AG10803 (cell line): ENCODE measurements at regions not wholly inside any gene's neighbourhood (a gene's known extent, or its start where the extent isn't known, plus 50 kb on each side); places are given as distances from the start of the nearest gene placed in this dataset.

Source experiments
- DNase-seq: peaks from one replicate; pipeline ENCODE4 v3.0.0; 2010; ENCODE audit warnings: low read depth
- H3K4me3 ChIP-seq: 2 replicates; pipeline ENCODE4 v1.5.1; 2011; ENCODE audit warnings: mild to moderate bottlenecking, low read length, control low read depth
- TF ChIP-seq, protein P1 (sequence below): conservative IDR thresholded peaks from 2 replicates; pipeline ENCODE4 v1.5.1; 2011; ENCODE audit warnings: mild to moderate bottlenecking, low read length, control low read depth, inconsistent platforms

- no peak overlapping the region for H3K4me3 ChIP-seq
- TF ChIP-seq, protein P1, sequence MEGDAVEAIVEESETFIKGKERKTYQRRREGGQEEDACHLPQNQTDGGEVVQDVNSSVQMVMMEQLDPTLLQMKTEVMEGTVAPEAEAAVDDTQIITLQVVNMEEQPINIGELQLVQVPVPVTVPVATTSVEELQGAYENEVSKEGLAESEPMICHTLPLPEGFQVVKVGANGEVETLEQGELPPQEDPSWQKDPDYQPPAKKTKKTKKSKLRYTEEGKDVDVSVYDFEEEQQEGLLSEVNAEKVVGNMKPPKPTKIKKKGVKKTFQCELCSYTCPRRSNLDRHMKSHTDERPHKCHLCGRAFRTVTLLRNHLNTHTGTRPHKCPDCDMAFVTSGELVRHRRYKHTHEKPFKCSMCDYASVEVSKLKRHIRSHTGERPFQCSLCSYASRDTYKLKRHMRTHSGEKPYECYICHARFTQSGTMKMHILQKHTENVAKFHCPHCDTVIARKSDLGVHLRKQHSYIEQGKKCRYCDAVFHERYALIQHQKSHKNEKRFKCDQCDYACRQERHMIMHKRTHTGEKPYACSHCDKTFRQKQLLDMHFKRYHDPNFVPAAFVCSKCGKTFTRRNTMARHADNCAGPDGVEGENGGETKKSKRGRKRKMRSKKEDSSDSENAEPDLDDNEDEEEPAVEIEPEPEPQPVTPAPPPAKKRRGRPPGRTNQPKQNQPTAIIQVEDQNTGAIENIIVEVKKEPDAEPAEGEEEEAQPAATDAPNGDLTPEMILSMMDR = no peak
- DNase-seq = no peak
Measured at GRCh38 chr14:86305058-86305457, 775.1 kb downstream of the FLRT2 start.

- TF ChIP-seq, protein P1 = no peak
- no peak for DNase-seq
- H3K4me3 ChIP-seq = no peak overlapping the region
Measured at GRCh38 chr14:86299994-86300393, 770.0 kb downstream of the FLRT2 start.

- no peak overlapping the region for H3K4me3 ChIP-seq
- TF ChIP-seq, protein P1 = no peak
- DNase-seq = no peak
Measured at GRCh38 chr14:86296173-86296572, 766.2 kb downstream of the FLRT2 start.

DNA sequence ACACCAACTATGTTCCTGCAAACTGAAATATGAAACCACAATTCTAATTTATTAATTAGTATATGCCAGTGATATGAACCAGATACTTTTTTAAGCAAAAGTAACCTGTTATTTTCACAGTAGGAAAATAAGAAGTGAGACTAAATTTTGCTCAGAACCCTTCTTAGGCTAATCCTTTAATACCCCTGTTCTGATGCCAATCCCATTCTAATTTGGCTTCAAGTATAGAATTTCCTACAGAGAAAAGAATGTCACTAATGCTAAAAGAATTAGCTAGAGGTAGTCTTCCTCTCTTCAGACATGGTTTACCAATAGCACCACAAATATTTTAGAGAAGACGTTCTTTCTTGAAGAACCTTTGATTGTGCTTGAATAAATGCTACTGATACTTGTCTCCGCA, 758.4 kb downstream of the FLRT2 start:
- no peak overlapping the region for H3K4me3 ChIP-seq
- TF ChIP-seq, protein P1 = no peak
- no peak for DNase-seq

- H3K4me3 ChIP-seq = no peak overlapping the region
Measured at GRCh38 chr14:86279405-86279804, 749.5 kb downstream of the FLRT2 start.

GRCh38 chr14:86257973-86258372, 728.0 kb downstream of the FLRT2 start:
- no peak for DNase-seq
- H3K4me3 ChIP-seq = no peak overlapping the region

More at GRCh38 chr14:86279405-86279804, 749.5 kb downstream of the FLRT2 start:
- TF ChIP-seq, protein P1 = no peak
- DNase-seq = no peak

GRCh38 chr14:86243158-86243557, 713.2 kb downstream of the FLRT2 start:
- no peak overlapping the region for H3K4me3 ChIP-seq
- TF ChIP-seq, protein P1 = no peak
- DNase-seq = no peak

More at GRCh38 chr14:86257973-86258372, 728.0 kb downstream of the FLRT2 start:
- TF ChIP-seq, protein P1 = no peak
